Mucosa of rectum (tissue), 2 donors: ENCODE measurements at regions not wholly inside any gene's neighbourhood (a gene's known extent, or its start where the extent isn't known, plus 50 kb on each side); places are given as distances from the start of the nearest gene placed in this dataset.
"Not testable (repeated sequence)": the region's sequence is repeated elsewhere in the genome, so short reads cannot be mapped to it uniquely, and the experiment has no call there.

ENCODE experiments used
- H3K27ac ChIP-seq, 2 donors: one replicate each; pipeline ENCODE4 v1.7.0; 2013; ENCODE audit warnings: inconsistent platforms in 2 of 2, low read depth in 2 of 2, low read length in 2 of 2
- H3K27me3 ChIP-seq, 2 donors: one replicate each; pipeline ENCODE4 v1.7.0; 2013; ENCODE audit warnings: low read length in 2 of 2; ENCODE audit not compliant: control insufficient read depth in 2 of 2, insufficient read depth in 2 of 2
- H3K36me3 ChIP-seq, 2 donors: one replicate each; pipeline ENCODE4 v1.7.0; 2013; ENCODE audit warnings: low read length in 2 of 2; ENCODE audit not compliant: control insufficient read depth in 2 of 2, insufficient read depth in 2 of 2
- H3K4me1 ChIP-seq, 2 donors: one replicate each; pipeline ENCODE4 v1.7.0; 2013; ENCODE audit warnings: low read length in 2 of 2, mild to moderate bottlenecking in 1 of 2; ENCODE audit not compliant: control insufficient read depth in 2 of 2, insufficient read depth in 2 of 2
- H3K4me3 ChIP-seq, 2 donors: one replicate each; pipeline ENCODE4 v1.7.0; 2013; ENCODE audit warnings: low read length in 2 of 2
- H3K9ac ChIP-seq, 2 donors: one replicate each; pipeline ENCODE4 v1.7.0; 2013; ENCODE audit warnings: low read length in 2 of 2, low read depth in 1 of 2, mild to moderate bottlenecking in 1 of 2
- H3K9me3 ChIP-seq, 2 donors: one replicate each; pipeline ENCODE4 v1.7.0; 2013; ENCODE audit warnings: low read length in 2 of 2; ENCODE audit not compliant: control insufficient read depth in 2 of 2
- donor health status: healthy.
- donor health status: Normal muscosa, but diverticular disease.

GRCh38 chr15:24039683-24040082 is 352.6 kb upstream of the NDN start:
- no peaks in the 10 kb centered on the region for H3K4me1 ChIP-seq
- H3K36me3 ChIP-seq: no peaks in the 10 kb centered on the region
- H3K9ac ChIP-seq: no peak overlapping the region
- no peaks in the 10 kb centered on the region for H3K27me3 ChIP-seq
- H3K27ac ChIP-seq: no peak overlapping the region
- no peak overlapping the region for H3K4me3 ChIP-seq
- H3K9me3 ChIP-seq: peaks cover 0 to 1% of the 10 kb centered on the region in 2 donors

- no peak overlapping the region for H3K9ac ChIP-seq
- no peaks in the 10 kb centered on the region for H3K36me3 ChIP-seq
- no peak overlapping the region for H3K27ac ChIP-seq
- H3K27me3 ChIP-seq: no peaks in the 10 kb centered on the region
- H3K4me1 ChIP-seq: peaks cover 0 to 4% of the 10 kb centered on the region in 2 donors
- H3K9me3 ChIP-seq: no peaks in the 10 kb centered on the region
- peak overlapping the region; percentile 33 to 56 for H3K4me3 ChIP-seq
Observed at GRCh38 chr15:24054547-24055245, 367.6 kb upstream of the NDN start.

GRCh38 chr15:24067733-24068501 is 380.8 kb upstream of the NDN start:
- no peaks in the 10 kb centered on the region for H3K27me3 ChIP-seq
- no peaks in the 10 kb centered on the region for H3K9me3 ChIP-seq
- peaks cover 3 to 6% of the 10 kb centered on the region in 2 donors for H3K4me1 ChIP-seq
- H3K27ac ChIP-seq: no peak overlapping the region
- H3K9ac ChIP-seq: no peak overlapping the region
- H3K36me3 ChIP-seq: no peaks in the 10 kb centered on the region
- no peak overlapping the region for H3K4me3 ChIP-seq

- no peak overlapping the region for H3K9ac ChIP-seq
Observed at GRCh38 chr15:24075420-24076089, 388.4 kb upstream of the NDN start.

GRCh38 chr15:24076090-24076784 is 389.1 kb upstream of the NDN start:
- peaks cover 0 to under 1% of the 10 kb centered on the region in 2 donors for H3K9me3 ChIP-seq
- no peaks in the 10 kb centered on the region for H3K36me3 ChIP-seq
- H3K27me3 ChIP-seq: no peaks in the 10 kb centered on the region
- H3K4me3 ChIP-seq: no peak overlapping the region
- H3K9ac ChIP-seq: no peak overlapping the region
- H3K27ac ChIP-seq: no peak overlapping the region
- H3K4me1 ChIP-seq: peaks cover 4 to 5% of the 10 kb centered on the region in 2 donors

More at GRCh38 chr15:24075420-24076089, 388.4 kb upstream of the NDN start:
- Histone ChIP-seq H3K4me3 (no peak overlapping the region), H3K9me3 (no peaks in the 10 kb centered on the region), H3K4me1 (peaks cover 4 to 5% of the 10 kb centered on the region in 2 donors), H3K27ac (no peak overlapping the region), H3K27me3 (no peaks in the 10 kb centered on the region), H3K36me3 (no peaks in the 10 kb centered on the region)

- H3K9me3 ChIP-seq: peaks cover 0 to 2% of the 10 kb centered on the region in 2 donors
- no peaks in the 10 kb centered on the region for H3K27me3 ChIP-seq
- H3K9ac ChIP-seq: no peak overlapping the region
- H3K4me3 ChIP-seq: no peak overlapping the region
- no peaks in the 10 kb centered on the region for H3K36me3 ChIP-seq
- H3K4me1 ChIP-seq: peaks cover 4 to 5% of the 10 kb centered on the region in 2 donors
- no peak overlapping the region for H3K27ac ChIP-seq
Observed at GRCh38 chr15:24078310-24079029, 391.4 kb upstream of the NDN start.

- H3K4me1 ChIP-seq, H3K4me3 ChIP-seq, H3K9me3 ChIP-seq, H3K9ac ChIP-seq, H3K36me3 ChIP-seq, H3K27ac ChIP-seq, H3K27me3 ChIP-seq: not testable (repeated sequence)
Observed at GRCh38 chr15:24088941-24089340, 401.8 kb upstream of the NDN start.

- not testable (repeated sequence) for H3K27me3 ChIP-seq, H3K4me3 ChIP-seq, H3K36me3 ChIP-seq, H3K4me1 ChIP-seq, H3K27ac ChIP-seq, H3K9me3 ChIP-seq, H3K9ac ChIP-seq
Observed at GRCh38 chr15:24101503-24101902, 414.4 kb upstream of the NDN start.

- not testable (repeated sequence) for H3K4me3 ChIP-seq, H3K4me1 ChIP-seq, H3K36me3 ChIP-seq, H3K9me3 ChIP-seq, H3K9ac ChIP-seq, H3K27ac ChIP-seq, H3K27me3 ChIP-seq
Observed at GRCh38 chr15:24107524-24107923, 420.4 kb upstream of the NDN start.
